Kidney (tissue), 13 donors: ENCODE measurements at regions not wholly inside any gene's neighbourhood (a gene's known extent, or its start where the extent isn't known, plus 50 kb on each side); places are given as distances from the start of the nearest gene placed in this dataset.

Source experiments
- DNase-seq, 5 donors: peaks; one replicate each; pipeline ENCODE4 v3.0.0-alpha.2; 2013 to 2020
- FAIRE-seq: peaks from 2 replicates; lab custom pipeline; 2012; peaks lifted over from hg19 to GRCh38; lab: Jason Lieb, UNC
- H3K27ac ChIP-seq, 2 donors: one replicate each; pipeline ENCODE4 v1.7.0; 2013; ENCODE audit warnings: low read depth in 2 of 2, low read length in 2 of 2, inconsistent platforms in 1 of 2
- H3K27me3 ChIP-seq: one replicate; pipeline ENCODE4 v1.7.1; 2013; ENCODE audit warnings: low read length, inconsistent platforms; ENCODE audit not compliant: control insufficient read depth, insufficient read depth
- H3K36me3 ChIP-seq, 3 donors: one replicate each; pipeline versions ENCODE4 v1.7.0 to v1.7.1; 2013; ENCODE audit warnings: low read length in 3 of 3, control low read depth in 1 of 3, inconsistent platforms in 1 of 3; ENCODE audit not compliant: insufficient read depth in 3 of 3, control insufficient read depth in 2 of 3
- H3K4me1 ChIP-seq, 3 donors: one replicate each; pipeline versions ENCODE4 v1.7.0 to v1.7.1; 2013; ENCODE audit warnings: low read length in 3 of 3, inconsistent platforms in 1 of 3, low read depth in 1 of 3; ENCODE audit not compliant: control insufficient read depth in 2 of 3, insufficient read depth in 2 of 3
- H3K4me3 ChIP-seq, 3 donors: one replicate each; pipeline versions ENCODE4 v1.7.0 to v1.8.1; 2013; ENCODE audit warnings: low read length in 3 of 3, control low read depth in 1 of 3, inconsistent platforms in 1 of 3
- H3K9ac ChIP-seq, 3 donors: one replicate each; pipeline versions ENCODE4 v1.7.0 to v1.7.1; 2013; ENCODE audit warnings: low read length in 3 of 3, control low read depth in 1 of 3, inconsistent platforms in 1 of 3
- H3K9me3 ChIP-seq, 3 donors: one replicate each; pipeline versions ENCODE4 v1.7.0 to v1.7.1; 2013; ENCODE audit warnings: low read length in 3 of 3, control low read depth in 1 of 3, inconsistent platforms in 1 of 3; ENCODE audit not compliant: control insufficient read depth in 2 of 3, insufficient read depth in 1 of 3
- CTCF ChIP-seq: IDR thresholded peaks from 3 replicates; pipeline ENCODE4 v1.5.1; 2012; ENCODE audit warnings: mild to moderate bottlenecking, moderate library complexity, borderline replicate concordance; ENCODE audit not compliant: insufficient read depth; ENCODE audit errors: extremely low read depth
- intact Hi-C: fragments of 100-400 bp; cut with DNase I; formaldehyde crosslinking; loops from one replicate; pipeline ENCODE4 v1.11.1; 2022
- donor health status: control.
- donor health status: control.
- donor health status: control.
- donor health status: control.
- donor health status: control.
- donor health status: DM: yes; HTN: yes; CAD: no.
- donor health status: Normal renal cell carcinoma (clear cell type).

- Histone ChIP-seq H3K4me3 (no peak overlapping the region), H3K36me3 (no peaks in the 10 kb centered on the region), H3K9ac (no peak overlapping the region), H3K4me1 (no peaks in the 10 kb centered on the region), H3K27me3 (no peaks in the 10 kb centered on the region), H3K9me3 (no peaks in the 10 kb centered on the region), H3K27ac (no peak overlapping the region)
- intact Hi-C loops: no loop called here
- DNase-seq (peak in 1 of 5 donors; percentile 16), FAIRE-seq (no peak)
- no peak for TF ChIP-seq CTCF
Observed at GRCh38 chr20:12201289-12201991, 283.7 kb downstream of the BTBD3 start.

GRCh38 chr20:12203399-12203798 lies 285.7 kb downstream of the BTBD3 start:
- Histone ChIP-seq H3K9ac (no peak overlapping the region), H3K27ac (no peak overlapping the region), H3K9me3 (no peaks in the 10 kb centered on the region), H3K4me1 (no peaks in the 10 kb centered on the region), H3K36me3 (no peaks in the 10 kb centered on the region), H3K27me3 (no peaks in the 10 kb centered on the region), H3K4me3 (no peak overlapping the region)
- intact Hi-C loops: no loop called here
- TF ChIP-seq CTCF: no peak
- FAIRE-seq (no peak), DNase-seq (no peak)

- Histone ChIP-seq H3K4me1 (no peaks in the 10 kb centered on the region), H3K9me3 (no peaks in the 10 kb centered on the region), H3K9ac (no peak overlapping the region), H3K36me3 (no peaks in the 10 kb centered on the region), H3K27me3 (no peaks in the 10 kb centered on the region), H3K27ac (no peak overlapping the region), H3K4me3 (no peak overlapping the region)
- TF ChIP-seq CTCF: no peak
- intact Hi-C loops: no loop called here
- DNase-seq (no peak), FAIRE-seq (no peak)
Observed at GRCh38 chr20:12203981-12204380, 286.3 kb downstream of the BTBD3 start.

- intact Hi-C loops: no loop called here
- TF ChIP-seq CTCF: peak; percentile 34
- no peak overlapping the region for H3K27ac ChIP-seq
- FAIRE-seq (no peak), DNase-seq (peak in 2 of 5 donors; percentile 11 to 22)
- no peaks in the 10 kb centered on the region for H3K4me1 ChIP-seq
- no peak overlapping the region for H3K4me3 ChIP-seq
- H3K27me3 ChIP-seq: no peaks in the 10 kb centered on the region
- H3K36me3 ChIP-seq: no peaks in the 10 kb centered on the region
- H3K9ac ChIP-seq: no peak overlapping the region
- H3K9me3 ChIP-seq: no peaks in the 10 kb centered on the region
Observed at GRCh38 chr20:12207875-12208274, 290.2 kb downstream of the BTBD3 start.
